Body of pancreas (tissue), 4 donors: ENCODE measurements at regions not wholly inside any gene's neighbourhood (a gene's known extent, or its start where the extent isn't known, plus 50 kb on each side); places are given as distances from the start of the nearest gene placed in this dataset.

Source experiments
- CTCF ChIP-seq, 7 experiments: fragments of 450-650 bp in 4 of 7; fragments of 200-600 bp in 3 of 7; sonication (generic) in 3 of 7; IDR thresholded peaks; one replicate each; pipeline ENCODE4 v1.5.1; 2016 to 2019; ENCODE audit warnings: antibody characterized with exemption in 7 of 7
- POLR2A ChIP-seq, 3 donors: fragments of 450-650 bp; IDR thresholded peaks; one replicate each; pipeline ENCODE4 v1.6.1; 2016; ENCODE audit warnings: antibody characterized with exemption in 3 of 3, mild to moderate bottlenecking in 2 of 3

DNA sequence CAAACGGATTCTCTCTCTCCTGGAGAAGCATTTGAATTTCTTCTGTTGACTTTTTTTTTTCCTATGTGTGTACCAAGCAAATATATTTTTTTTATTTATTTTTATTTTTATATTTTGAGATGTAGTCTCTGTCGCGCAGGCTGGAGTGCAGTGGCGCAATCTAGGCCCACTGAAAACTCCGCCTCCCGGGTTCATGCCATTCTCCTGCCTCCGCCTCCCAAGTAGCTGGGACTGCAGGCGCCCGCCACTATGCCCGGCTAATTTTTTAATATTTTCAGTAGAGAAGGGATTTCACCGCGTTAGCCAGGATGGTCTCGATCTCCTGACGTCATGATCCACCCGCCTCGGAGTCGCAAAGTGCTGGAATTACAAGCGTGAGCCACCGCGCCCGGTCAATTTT, 549.5 kb upstream of the GNPDA2 start:
- TF ChIP-seq CTCF (IDR thresholded peaks at IDR 0.05), result no peak
- TF ChIP-seq POLR2A (IDR thresholded peaks at IDR 0.05), result no peak
